ENCODE measurements at regions not wholly inside any gene's neighbourhood (a gene's known extent, or its start where the extent isn't known, plus 50 kb on each side); places are given as distances from the start of the nearest gene placed in this dataset.

DNA sequence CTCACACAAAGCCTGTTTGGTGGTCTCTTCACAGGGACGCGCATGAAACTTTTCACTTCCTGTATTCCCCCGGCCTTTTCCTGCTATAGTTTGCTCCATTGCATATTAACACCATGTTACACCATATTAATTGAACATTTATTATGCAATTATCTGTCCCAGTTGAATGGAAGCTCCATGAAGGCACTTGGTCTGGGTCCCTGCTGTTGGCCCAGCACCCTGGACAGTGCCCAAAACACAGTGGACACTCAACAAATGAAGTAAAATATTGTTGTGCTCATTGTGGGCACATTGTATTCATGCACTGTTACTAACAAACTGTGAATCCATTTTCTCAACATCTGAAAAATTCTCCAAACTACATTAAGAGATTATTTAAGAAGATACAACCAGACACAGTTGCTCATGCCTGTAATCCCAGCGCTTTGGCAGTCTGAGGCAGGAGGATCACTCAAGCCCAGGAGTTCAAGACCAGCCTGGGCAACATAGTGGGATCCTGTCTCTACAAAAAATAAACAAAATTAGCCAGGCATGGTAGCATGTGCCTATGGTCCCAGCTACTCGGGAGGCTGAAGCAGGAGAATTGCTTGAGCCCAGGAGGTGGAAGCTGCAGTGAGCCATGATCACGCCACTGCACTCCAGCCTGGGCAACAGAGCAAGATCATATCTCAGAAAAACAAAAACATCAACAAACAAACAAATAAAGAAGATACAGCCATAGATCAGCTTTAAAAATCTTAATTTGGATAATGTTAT, 292.7 kb upstream of the TENM3 start:
- H3K4me1 ChIP-seq (ENCODE audit: control insufficient read depth in 5 of 5, insufficient read depth in 5 of 5, low read length in 5 of 5): peaks cover 0 to 4% (median 0%) of the 10 kb centered on the region in 5 donors
- DNase-seq (no peak), ATAC-seq (ENCODE audit: insufficient read depth, low FRiP score) (no peak)
- H3K9me3 ChIP-seq (ENCODE audit: control insufficient read depth in 4 of 4, insufficient read depth in 3 of 4, low read length in 3 of 4): peaks cover 0 to 2% (median 0%) of the 10 kb centered on the region in 4 donors
- no peak overlapping the region for H3K9ac ChIP-seq (ENCODE audit: insufficient read depth in 1 of 2, low read length in 2 of 2)
- H3K27me3 ChIP-seq (ENCODE audit: control insufficient read depth in 3 of 3, insufficient read depth in 3 of 3, low read length in 2 of 3): no peaks in the 10 kb centered on the region
- no peak for TF ChIP-seq CTCF (IDR thresholded peaks at IDR 0.05; ENCODE audit: control extremely low read depth, extremely low read depth)
- no peak overlapping the region for H3K4me3 ChIP-seq
- 71 to 73% methylated on average over 6 of the region's 6 CpGs for WGBS, 2 donors
- H3K36me3 ChIP-seq (ENCODE audit: control insufficient read depth in 4 of 4, insufficient read depth in 4 of 4, low read length in 4 of 4): no peaks in the 10 kb centered on the region
- no peak overlapping the region for H3K27ac ChIP-seq (ENCODE audit: low read depth in 1 of 2, low read length in 1 of 2)

GRCh38 chr4:181951265-181951664, 291.9 kb upstream of the TENM3 start:
- DNase-seq: no peak
- no peak overlapping the region for H3K27ac ChIP-seq (ENCODE audit: low read depth in 1 of 2, low read length in 1 of 2)
- H3K9ac ChIP-seq (ENCODE audit: insufficient read depth in 1 of 2, low read length in 2 of 2): no peak overlapping the region
- no peaks in the 10 kb centered on the region for H3K27me3 ChIP-seq (ENCODE audit: control insufficient read depth in 3 of 3, insufficient read depth in 3 of 3, low read length in 2 of 3)
- H3K4me3 ChIP-seq: no peak overlapping the region
- no peak for ATAC-seq (ENCODE audit: insufficient read depth, low FRiP score)
- no peaks in the 10 kb centered on the region for H3K36me3 ChIP-seq (ENCODE audit: control insufficient read depth in 4 of 4, insufficient read depth in 4 of 4, low read length in 4 of 4)
- peaks cover 0 to 4% (median 0%) of the 10 kb centered on the region in 5 donors for H3K4me1 ChIP-seq (ENCODE audit: control insufficient read depth in 5 of 5, insufficient read depth in 5 of 5, low read length in 5 of 5)
- TF ChIP-seq CTCF (IDR thresholded peaks at IDR 0.05; ENCODE audit: control extremely low read depth, extremely low read depth): no peak
- WGBS, 2 donors: 91 to 94% methylated on average over 3 of the region's 3 CpGs
- peaks cover 0 to 2% (median 0%) of the 10 kb centered on the region in 4 donors for H3K9me3 ChIP-seq (ENCODE audit: control insufficient read depth in 4 of 4, insufficient read depth in 3 of 4, low read length in 3 of 4)

DNA sequence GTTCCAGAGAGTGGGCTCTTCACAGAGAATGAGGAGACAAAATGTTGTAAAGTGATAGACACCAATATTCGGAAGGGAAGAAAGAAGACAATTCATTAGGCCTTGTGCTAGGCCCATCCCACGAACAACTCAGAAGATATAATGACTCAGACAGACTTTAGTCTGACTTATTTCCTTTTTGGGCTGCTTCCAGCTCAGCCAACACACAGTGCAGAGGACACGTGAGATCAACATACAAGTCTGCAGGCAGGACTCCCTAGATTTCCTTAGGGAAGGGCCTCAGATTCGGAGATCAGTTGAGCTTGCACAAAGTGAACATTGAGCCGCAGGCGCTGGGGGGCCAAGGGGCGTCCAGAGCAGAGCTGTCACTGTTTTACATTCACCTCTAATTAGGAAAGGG, 290.7 kb upstream of the TENM3 start:
- H3K9me3 ChIP-seq (ENCODE audit: control insufficient read depth in 4 of 4, insufficient read depth in 3 of 4, low read length in 3 of 4): peaks cover 0 to 2% (median 0%) of the 10 kb centered on the region in 4 donors
- H3K27me3 ChIP-seq (ENCODE audit: control insufficient read depth in 3 of 3, insufficient read depth in 3 of 3, low read length in 2 of 3): no peaks in the 10 kb centered on the region
- DNase-seq (peak; percentile 14 to 71 (median 29)), ATAC-seq (ENCODE audit: insufficient read depth, low FRiP score) (no peak)
- H3K9ac ChIP-seq (ENCODE audit: insufficient read depth in 1 of 2, low read length in 2 of 2): no peak overlapping the region
- H3K4me3 ChIP-seq: no peak overlapping the region
- peak overlapping the region in 1 of 2 donors; percentile 42 for H3K27ac ChIP-seq (ENCODE audit: low read depth in 1 of 2, low read length in 1 of 2)
- no peaks in the 10 kb centered on the region for H3K36me3 ChIP-seq (ENCODE audit: control insufficient read depth in 4 of 4, insufficient read depth in 4 of 4, low read length in 4 of 4)
- TF ChIP-seq CTCF (IDR thresholded peaks at IDR 0.05; ENCODE audit: control extremely low read depth, extremely low read depth): no peak
- 67 to 75% methylated on average over 7 of the region's 7 CpGs for WGBS, 2 donors
- H3K4me1 ChIP-seq (ENCODE audit: control insufficient read depth in 5 of 5, insufficient read depth in 5 of 5, low read length in 5 of 5): peaks cover 0 to 11% (median 0%) of the 10 kb centered on the region in 5 donors
